WTC11 (cell line): ENCODE measurements at regions not wholly inside any gene's neighbourhood (a gene's known extent, or its start where the extent isn't known, plus 50 kb on each side); places are given as distances from the start of the nearest gene placed in this dataset.

Source experiments
- ATAC-seq: fragments of 200-7000 bp; cut with Tn5 transposase; 2 replicates; pipeline ENCODE4 v1.10.0; 2021; ENCODE audit warnings: mild to moderate bottlenecking, moderate library complexity
- CTCF ChIA-PET: fragments of 300-600 bp; sonication (Branson Sonifier 250); formaldehyde crosslinking; loops from one replicate; lab custom pipeline; 2021; ENCODE audit warnings: antibody characterized with exemption; lab: Charles Lee
- POLR2A ChIA-PET: fragments of 350-600 bp; sonication (Branson Sonifier 250); formaldehyde crosslinking; loops from one replicate; lab custom pipeline; 2021; ENCODE audit warnings: antibody characterized with exemption; lab: Charles Lee
- DNase-seq: peaks from one replicate; pipeline ENCODE4 v3.0.0; 2021; ENCODE audit warnings: low spot score
- H3K27ac Mint-ChIP-seq: 2 replicates; pipeline ENCODE4 v1.8.0; 2021; ENCODE audit warnings: mixed read lengths
- H3K27me3 Mint-ChIP-seq: 2 replicates; pipeline ENCODE4 v1.8.0; 2021; ENCODE audit warnings: low read depth, mild to moderate bottlenecking, moderate library complexity, mixed read lengths
- H3K36me3 Mint-ChIP-seq: 2 replicates; pipeline ENCODE4 v1.8.0; 2021; ENCODE audit warnings: mixed read lengths
- H3K4me1 Mint-ChIP-seq: 2 replicates; pipeline ENCODE4 v1.8.0; 2022; ENCODE audit warnings: mixed read lengths
- H3K4me3 Mint-ChIP-seq: 2 replicates; pipeline ENCODE4 v1.8.0; 2021; ENCODE audit warnings: mild to moderate bottlenecking, moderate library complexity, mixed read lengths
- H3K9me3 Mint-ChIP-seq: 2 replicates; pipeline ENCODE4 v1.8.0; 2021; ENCODE audit warnings: mixed read lengths
- ATF2 ChIP-seq: sonication (generic); formaldehyde crosslinking; IDR thresholded peaks from 2 replicates; pipeline ENCODE4 v1.8.1; 2022; ENCODE audit warnings: low read depth, missing genetic modification reagents, borderline replicate concordance
- CBFB ChIP-seq: sonication (generic); formaldehyde crosslinking; IDR thresholded peaks from 2 replicates; pipeline ENCODE4 v1.8.1; 2022; ENCODE audit warnings: mild to moderate bottlenecking, low read depth, missing genetic modification reagents
- ELF4 ChIP-seq: sonication (generic); formaldehyde crosslinking; IDR thresholded peaks from 2 replicates; pipeline ENCODE4 v1.8.1; 2022; ENCODE audit warnings: low read depth, mild to moderate bottlenecking, moderate library complexity, missing genetic modification reagents
- ETV6 ChIP-seq: sonication (generic); formaldehyde crosslinking; IDR thresholded peaks from 2 replicates; pipeline ENCODE4 v1.8.1; 2022; ENCODE audit warnings: mild to moderate bottlenecking, missing genetic modification reagents
- FOXK1 ChIP-seq: sonication (generic); formaldehyde crosslinking; IDR thresholded peaks from 2 replicates; pipeline ENCODE4 v1.8.0; 2022; ENCODE audit warnings: mild to moderate bottlenecking, moderate library complexity, missing genetic modification reagents
- GTF2I ChIP-seq: fragments of 250-450 bp; sonication (Bioruptor Pico); conservative IDR thresholded peaks from 2 replicates; pipeline ENCODE4 v1.4.0; 2021; ENCODE audit warnings: mild to moderate bottlenecking
- MXD4 ChIP-seq: fragments of 250-450 bp; sonication (Bioruptor Pico); IDR thresholded peaks from 2 replicates; pipeline ENCODE4 v1.8.0; 2021; ENCODE audit warnings: mild to moderate bottlenecking, moderate library complexity, borderline replicate concordance
- MYBL2 ChIP-seq: sonication (generic); formaldehyde crosslinking; IDR thresholded peaks from 2 replicates; pipeline ENCODE4 v1.8.1; 2023; ENCODE audit warnings: mild to moderate bottlenecking, moderate library complexity, missing genetic modification reagents
- USF1 ChIP-seq: sonication (generic); formaldehyde crosslinking; IDR thresholded peaks from 2 replicates; pipeline ENCODE4 v1.8.0; 2022; ENCODE audit warnings: mild to moderate bottlenecking, missing genetic modification reagents
- ZNF121 ChIP-seq: sonication (generic); formaldehyde crosslinking; IDR thresholded peaks from 2 replicates; pipeline ENCODE4 v1.8.0; 2023; ENCODE audit warnings: missing genetic modification reagents
- ZNF138 ChIP-seq: sonication (generic); formaldehyde crosslinking; conservative IDR thresholded peaks from 2 replicates; pipeline ENCODE4 v1.8.1; 2022; ENCODE audit warnings: mild to moderate bottlenecking, moderate library complexity, missing genetic modification reagents
- ZNF232 ChIP-seq: sonication (generic); formaldehyde crosslinking; IDR thresholded peaks from 2 replicates; pipeline ENCODE4 v1.8.0; 2022; ENCODE audit warnings: mild to moderate bottlenecking, missing genetic modification reagents
- ZNF263 ChIP-seq: sonication (generic); formaldehyde crosslinking; IDR thresholded peaks from 2 replicates; pipeline ENCODE4 v1.8.1; 2022; ENCODE audit warnings: low read depth, mild to moderate bottlenecking, moderate library complexity, missing genetic modification reagents
- ZNF317 ChIP-seq: sonication (generic); formaldehyde crosslinking; IDR thresholded peaks from 2 replicates; pipeline ENCODE4 v1.8.1; 2023; ENCODE audit warnings: low read depth, mild to moderate bottlenecking, moderate library complexity, missing genetic modification reagents, borderline replicate concordance
- ZNF396 ChIP-seq: fragments of 250-450 bp; sonication (Bioruptor Pico); IDR thresholded peaks from 2 replicates; pipeline ENCODE4 v1.8.0; 2021; ENCODE audit warnings: mild to moderate bottlenecking, moderate library complexity, borderline replicate concordance
- ZNF671 ChIP-seq: fragments of 250-450 bp; sonication (Bioruptor Pico); IDR thresholded peaks from 2 replicates; pipeline ENCODE4 v1.8.0; 2021; ENCODE audit warnings: mild to moderate bottlenecking
- TF ChIP-seq, protein P1 (sequence below): fragments of 200-600 bp; IDR thresholded peaks from 2 replicates; pipeline ENCODE4 v1.8.0; 2022; ENCODE audit warnings: antibody characterized with exemption
- TF ChIP-seq, protein P2 (sequence below): sonication (generic); formaldehyde crosslinking; IDR thresholded peaks from 2 replicates; pipeline ENCODE4 v1.8.0; 2023; ENCODE audit warnings: missing genetic modification reagents, mild to moderate bottlenecking, borderline replicate concordance
- TF ChIP-seq, protein P3 (sequence below): sonication (generic); formaldehyde crosslinking; IDR thresholded peaks from 2 replicates; pipeline ENCODE4 v1.8.0; 2022; ENCODE audit warnings: missing genetic modification reagents

DNA sequence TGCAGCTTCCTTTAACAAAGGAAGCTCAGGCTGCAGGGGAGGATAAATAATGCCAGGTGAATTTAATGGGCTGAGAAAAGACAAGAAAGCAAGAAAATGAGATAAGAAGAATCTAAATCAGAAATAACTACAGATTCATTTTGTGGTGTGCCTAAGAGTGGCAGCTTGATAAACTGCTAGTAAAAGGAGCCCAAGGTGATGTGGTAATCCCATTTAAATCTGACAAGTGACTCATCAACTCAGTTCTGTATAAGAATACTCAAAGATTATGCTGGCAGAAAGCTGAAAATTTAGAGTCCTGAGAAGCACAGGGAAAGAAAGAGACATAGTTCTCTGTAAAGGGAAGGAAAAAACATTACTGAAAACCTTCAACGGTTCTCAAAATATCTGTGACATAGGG is 109.4 kb upstream of the PDE1C start:
- H3K27me3 Mint-ChIP-seq: peaks cover 11% of the 10 kb centered on the region; the same call in 1 of the 2 replicates
- no peaks in the 10 kb centered on the region for H3K36me3 Mint-ChIP-seq
- no peak overlapping the region for H3K27ac Mint-ChIP-seq
- no peaks in the 10 kb centered on the region for H3K9me3 Mint-ChIP-seq
- ATAC-seq: no peak
- CTCF ChIA-PET: no interaction called here
- POLR2A ChIA-PET: no interaction called here
- TF ChIP-seq USF1 (no peak), ETV6 (CRISPR knock-in tag) (no peak), ZNF263 (no peak), FOXK1 (CRISPR knock-in tag) (no peak), ZNF232 (CRISPR knock-in tag) (no peak), ELF4 (CRISPR knock-in tag) (no peak), ZNF138 (CRISPR knock-in tag) (no peak), ZNF671 (CRISPR knock-in tag) (no peak), ZNF396 (no peak), ATF2 (CRISPR knock-in tag) (no peak), ZNF121 (CRISPR knock-in tag) (no peak)
- TF ChIP-seq, protein P1, sequence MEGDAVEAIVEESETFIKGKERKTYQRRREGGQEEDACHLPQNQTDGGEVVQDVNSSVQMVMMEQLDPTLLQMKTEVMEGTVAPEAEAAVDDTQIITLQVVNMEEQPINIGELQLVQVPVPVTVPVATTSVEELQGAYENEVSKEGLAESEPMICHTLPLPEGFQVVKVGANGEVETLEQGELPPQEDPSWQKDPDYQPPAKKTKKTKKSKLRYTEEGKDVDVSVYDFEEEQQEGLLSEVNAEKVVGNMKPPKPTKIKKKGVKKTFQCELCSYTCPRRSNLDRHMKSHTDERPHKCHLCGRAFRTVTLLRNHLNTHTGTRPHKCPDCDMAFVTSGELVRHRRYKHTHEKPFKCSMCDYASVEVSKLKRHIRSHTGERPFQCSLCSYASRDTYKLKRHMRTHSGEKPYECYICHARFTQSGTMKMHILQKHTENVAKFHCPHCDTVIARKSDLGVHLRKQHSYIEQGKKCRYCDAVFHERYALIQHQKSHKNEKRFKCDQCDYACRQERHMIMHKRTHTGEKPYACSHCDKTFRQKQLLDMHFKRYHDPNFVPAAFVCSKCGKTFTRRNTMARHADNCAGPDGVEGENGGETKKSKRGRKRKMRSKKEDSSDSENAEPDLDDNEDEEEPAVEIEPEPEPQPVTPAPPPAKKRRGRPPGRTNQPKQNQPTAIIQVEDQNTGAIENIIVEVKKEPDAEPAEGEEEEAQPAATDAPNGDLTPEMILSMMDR: no peak
- TF ChIP-seq, protein P2, sequence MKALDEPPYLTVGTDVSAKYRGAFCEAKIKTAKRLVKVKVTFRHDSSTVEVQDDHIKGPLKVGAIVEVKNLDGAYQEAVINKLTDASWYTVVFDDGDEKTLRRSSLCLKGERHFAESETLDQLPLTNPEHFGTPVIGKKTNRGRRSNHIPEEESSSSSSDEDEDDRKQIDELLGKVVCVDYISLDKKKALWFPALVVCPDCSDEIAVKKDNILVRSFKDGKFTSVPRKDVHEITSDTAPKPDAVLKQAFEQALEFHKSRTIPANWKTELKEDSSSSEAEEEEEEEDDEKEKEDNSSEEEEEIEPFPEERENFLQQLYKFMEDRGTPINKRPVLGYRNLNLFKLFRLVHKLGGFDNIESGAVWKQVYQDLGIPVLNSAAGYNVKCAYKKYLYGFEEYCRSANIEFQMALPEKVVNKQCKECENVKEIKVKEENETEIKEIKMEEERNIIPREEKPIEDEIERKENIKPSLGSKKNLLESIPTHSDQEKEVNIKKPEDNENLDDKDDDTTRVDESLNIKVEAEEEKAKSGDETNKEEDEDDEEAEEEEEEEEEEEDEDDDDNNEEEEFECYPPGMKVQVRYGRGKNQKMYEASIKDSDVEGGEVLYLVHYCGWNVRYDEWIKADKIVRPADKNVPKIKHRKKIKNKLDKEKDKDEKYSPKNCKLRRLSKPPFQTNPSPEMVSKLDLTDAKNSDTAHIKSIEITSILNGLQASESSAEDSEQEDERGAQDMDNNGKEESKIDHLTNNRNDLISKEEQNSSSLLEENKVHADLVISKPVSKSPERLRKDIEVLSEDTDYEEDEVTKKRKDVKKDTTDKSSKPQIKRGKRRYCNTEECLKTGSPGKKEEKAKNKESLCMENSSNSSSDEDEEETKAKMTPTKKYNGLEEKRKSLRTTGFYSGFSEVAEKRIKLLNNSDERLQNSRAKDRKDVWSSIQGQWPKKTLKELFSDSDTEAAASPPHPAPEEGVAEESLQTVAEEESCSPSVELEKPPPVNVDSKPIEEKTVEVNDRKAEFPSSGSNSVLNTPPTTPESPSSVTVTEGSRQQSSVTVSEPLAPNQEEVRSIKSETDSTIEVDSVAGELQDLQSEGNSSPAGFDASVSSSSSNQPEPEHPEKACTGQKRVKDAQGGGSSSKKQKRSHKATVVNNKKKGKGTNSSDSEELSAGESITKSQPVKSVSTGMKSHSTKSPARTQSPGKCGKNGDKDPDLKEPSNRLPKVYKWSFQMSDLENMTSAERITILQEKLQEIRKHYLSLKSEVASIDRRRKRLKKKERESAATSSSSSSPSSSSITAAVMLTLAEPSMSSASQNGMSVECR (CRISPR knock-in tag): no peak
- H3K4me1 Mint-ChIP-seq: peaks cover 9% of the 10 kb centered on the region
- DNase-seq: no peak
- no peak overlapping the region for H3K4me3 Mint-ChIP-seq

DNA sequence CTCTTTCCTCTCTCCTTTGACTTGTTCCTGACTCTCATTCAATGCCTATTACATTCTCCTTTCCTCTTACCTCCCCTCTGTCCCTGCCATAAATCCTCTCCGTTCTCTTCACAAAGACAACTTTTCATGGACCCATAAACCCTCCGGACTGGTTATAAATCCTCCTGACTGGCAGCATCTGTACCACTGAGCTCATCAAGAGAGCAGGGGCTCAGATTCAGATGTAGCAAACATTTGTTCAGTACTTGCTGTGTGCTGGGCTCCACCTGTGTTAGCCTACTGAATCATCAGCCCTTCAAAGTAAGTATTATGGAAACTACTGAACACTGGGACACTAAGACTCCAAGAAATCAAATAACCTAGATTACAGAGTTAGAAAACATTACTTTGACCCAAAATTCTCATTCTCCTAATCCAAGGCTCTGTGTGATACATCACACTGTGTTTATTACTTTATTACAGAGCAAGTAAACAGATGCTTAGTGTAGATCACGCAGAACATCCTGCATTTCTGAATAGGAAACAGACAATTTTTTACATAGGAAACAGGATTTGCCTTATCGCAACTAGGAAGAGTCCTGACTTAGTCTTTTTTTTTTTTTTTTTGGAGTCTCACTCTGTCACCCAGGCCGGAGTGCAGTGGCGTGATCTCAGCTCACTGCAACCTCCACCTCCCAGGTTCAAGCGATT is 108.6 kb upstream of the PDE1C start:
- Mint-ChIP-seq H3K36me3 (no peaks in the 10 kb centered on the region), H3K4me1 (peaks cover 9% of the 10 kb centered on the region), H3K9me3 (no peaks in the 10 kb centered on the region), H3K4me3 (no peak overlapping the region), H3K27me3 (peaks cover 11% of the 10 kb centered on the region; the same call in 1 of the 2 replicates), H3K27ac (no peak overlapping the region)
- ATAC-seq: no peak
- ChIA-PET CTCF (interaction anchor here (1.3 kb wide), 1 partner anchor 26 kb away, joined by 4 read pairs; no protein-coding TSS in a partner anchor), POLR2A (no interaction called here)
- DNase-seq: no peak
- TF ChIP-seq, protein P3, sequence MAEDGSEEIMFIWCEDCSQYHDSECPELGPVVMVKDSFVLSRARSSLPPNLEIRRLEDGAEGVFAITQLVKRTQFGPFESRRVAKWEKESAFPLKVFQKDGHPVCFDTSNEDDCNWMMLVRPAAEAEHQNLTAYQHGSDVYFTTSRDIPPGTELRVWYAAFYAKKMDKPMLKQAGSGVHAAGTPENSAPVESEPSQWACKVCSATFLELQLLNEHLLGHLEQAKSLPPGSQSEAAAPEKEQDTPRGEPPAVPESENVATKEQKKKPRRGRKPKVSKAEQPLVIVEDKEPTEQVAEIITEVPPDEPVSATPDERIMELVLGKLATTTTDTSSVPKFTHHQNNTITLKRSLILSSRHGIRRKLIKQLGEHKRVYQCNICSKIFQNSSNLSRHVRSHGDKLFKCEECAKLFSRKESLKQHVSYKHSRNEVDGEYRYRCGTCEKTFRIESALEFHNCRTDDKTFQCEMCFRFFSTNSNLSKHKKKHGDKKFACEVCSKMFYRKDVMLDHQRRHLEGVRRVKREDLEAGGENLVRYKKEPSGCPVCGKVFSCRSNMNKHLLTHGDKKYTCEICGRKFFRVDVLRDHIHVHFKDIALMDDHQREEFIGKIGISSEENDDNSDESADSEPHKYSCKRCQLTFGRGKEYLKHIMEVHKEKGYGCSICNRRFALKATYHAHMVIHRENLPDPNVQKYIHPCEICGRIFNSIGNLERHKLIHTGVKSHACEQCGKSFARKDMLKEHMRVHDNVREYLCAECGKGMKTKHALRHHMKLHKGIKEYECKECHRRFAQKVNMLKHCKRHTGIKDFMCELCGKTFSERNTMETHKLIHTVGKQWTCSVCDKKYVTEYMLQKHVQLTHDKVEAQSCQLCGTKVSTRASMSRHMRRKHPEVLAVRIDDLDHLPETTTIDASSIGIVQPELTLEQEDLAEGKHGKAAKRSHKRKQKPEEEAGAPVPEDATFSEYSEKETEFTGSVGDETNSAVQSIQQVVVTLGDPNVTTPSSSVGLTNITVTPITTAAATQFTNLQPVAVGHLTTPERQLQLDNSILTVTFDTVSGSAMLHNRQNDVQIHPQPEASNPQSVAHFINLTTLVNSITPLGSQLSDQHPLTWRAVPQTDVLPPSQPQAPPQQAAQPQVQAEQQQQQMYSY (CRISPR knock-in tag): no peak
- TF ChIP-seq ZNF317 (no peak), MXD4 (CRISPR knock-in tag) (no peak), MYBL2 (CRISPR knock-in tag) (no peak), GTF2I (CRISPR knock-in tag) (no peak), CBFB (CRISPR knock-in tag) (no peak)
- TF ChIP-seq, protein P2 (CRISPR knock-in tag): no peak
